Keratinocyte (primary cell): ENCODE measurements at regions not wholly inside any gene's neighbourhood (a gene's known extent, or its start where the extent isn't known, plus 50 kb on each side); places are given as distances from the start of the nearest gene placed in this dataset.

Experiments
- CTCF ChIP-seq, 3 experiments: IDR thresholded peaks in 1 of 3; conservative IDR thresholded peaks in 1 of 3; optimal IDR thresholded peaks in 1 of 3; 2 replicates in 2 of 3; 3 replicates in 1 of 3; pipeline versions ENCODE3 to v1.5.1; 2011; ENCODE audit warnings: low read length in 3 of 3, mild to moderate bottlenecking in 3 of 3, moderate library complexity in 2 of 3, control low read depth in 1 of 3, inconsistent platforms in 1 of 3; ENCODE audit not compliant: insufficient read depth in 2 of 3; ENCODE audit errors: extremely low read depth in 1 of 3
- EZH2 ChIP-seq: IDR thresholded peaks from one replicate; pipeline ENCODE4 v1.6.1; 2012; ENCODE audit warnings: inconsistent platforms, mild to moderate bottlenecking, low read length, moderate library complexity

DNA sequence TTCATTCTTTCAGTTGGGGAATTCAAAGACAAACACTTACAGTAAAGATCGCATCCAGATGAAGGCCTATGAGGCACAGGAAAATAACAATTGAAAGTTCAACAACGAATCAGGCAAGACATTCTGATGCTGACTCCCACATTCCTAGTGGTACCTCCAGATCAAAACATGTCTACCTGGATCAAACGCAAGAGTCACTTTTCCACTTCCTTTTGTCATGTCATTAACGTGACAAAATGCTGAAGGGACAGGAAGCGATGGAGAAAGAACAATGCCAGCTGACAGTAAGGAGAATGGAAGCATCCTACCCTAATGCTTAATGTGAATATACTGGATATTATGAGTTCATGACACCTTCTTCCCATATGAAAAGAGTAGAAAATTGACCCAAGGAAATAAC lies 365.4 kb upstream of the CDH11 start:
- TF ChIP-seq CTCF (optimal IDR thresholded peaks at IDR 0.05 in 1 of 3, IDR thresholded peaks at IDR 0.05 in 1 of 3, conservative IDR thresholded peaks at IDR 0.05 in 1 of 3; ENCODE audit: extremely low read depth in 1 of 3, insufficient read depth in 2 of 3, low read length in 3 of 3) (no peak), EZH2 (no peak)
